ENCODE measurements at regions not wholly inside any gene's neighbourhood (a gene's known extent, or its start where the extent isn't known, plus 50 kb on each side); places are given as distances from the start of the nearest gene placed in this dataset.
"Not testable (repeated sequence)": the region's sequence is repeated elsewhere in the genome, so short reads cannot be mapped to it uniquely, and the experiment has no call there.

GRCh38 chr6:68237205-68237604, 397.9 kb upstream of the ADGRB3 start:
- no peak for DNase-seq

GRCh38 chr6:68235326-68235784, 399.7 kb upstream of the ADGRB3 start:
- DNase-seq, result no peak

GRCh38 chr6:68233623-68234022, 401.5 kb upstream of the ADGRB3 start:
- DNase-seq, result no peak

DNA sequence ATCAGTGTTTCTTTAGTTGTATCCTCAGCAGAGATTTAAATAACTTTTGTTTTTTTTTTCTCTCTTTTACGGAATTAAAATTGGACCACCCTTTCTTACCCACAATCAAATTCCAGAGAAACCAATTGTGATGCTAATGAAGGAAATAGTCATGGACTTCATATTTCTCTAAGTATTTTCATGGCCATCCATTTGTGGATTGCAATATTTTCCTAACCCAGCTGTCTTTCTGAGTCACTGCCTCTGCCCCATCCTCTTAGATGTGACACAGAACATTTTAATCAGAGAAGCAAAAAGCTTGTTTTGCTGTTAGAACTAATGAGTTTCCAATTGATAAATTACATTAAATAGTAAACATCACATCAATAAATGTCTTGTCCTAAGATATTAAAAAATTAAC, 405.5 kb upstream of the ADGRB3 start:
- DNase-seq, result no peak

DNA sequence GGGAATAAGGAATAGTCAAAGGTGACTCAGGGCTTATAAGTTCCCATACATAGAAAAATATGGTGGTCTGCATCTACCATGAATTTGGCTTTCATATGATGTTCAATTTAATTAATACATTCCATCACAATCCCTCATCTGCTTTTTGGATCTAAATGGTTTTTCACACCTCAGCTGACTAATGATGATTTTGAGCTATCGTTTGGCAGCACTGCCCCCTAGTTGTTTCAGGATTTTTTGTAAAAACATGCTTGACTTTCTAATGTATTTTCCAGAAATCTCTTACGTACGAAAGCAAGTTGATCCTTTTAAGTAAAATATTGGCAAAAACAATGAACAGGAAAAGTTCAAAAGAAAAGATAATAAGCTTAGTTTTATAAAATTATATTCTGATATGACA, 408.6 kb upstream of the ADGRB3 start:
- DNase-seq, result no peak

DNA sequence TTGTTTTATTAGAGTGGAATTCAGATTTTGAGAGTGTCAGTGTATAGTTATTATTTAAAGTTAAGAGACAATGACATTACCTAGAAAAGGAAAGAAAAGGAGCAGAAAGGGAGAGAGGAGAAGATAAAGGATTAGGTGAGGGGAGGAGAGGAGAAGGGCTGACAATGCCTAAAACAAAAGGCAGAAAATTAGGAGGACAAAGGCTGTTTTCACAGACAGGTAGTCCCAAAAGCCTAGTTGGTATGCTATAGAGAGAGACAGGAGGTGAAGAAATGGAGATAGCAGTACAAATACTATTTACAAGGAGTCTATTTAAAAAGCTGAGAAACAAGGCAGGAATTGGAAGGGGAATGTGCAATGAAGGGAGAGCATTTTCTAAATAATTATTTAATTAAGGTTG, 409.4 kb upstream of the ADGRB3 start:
- no peak for DNase-seq

DNA sequence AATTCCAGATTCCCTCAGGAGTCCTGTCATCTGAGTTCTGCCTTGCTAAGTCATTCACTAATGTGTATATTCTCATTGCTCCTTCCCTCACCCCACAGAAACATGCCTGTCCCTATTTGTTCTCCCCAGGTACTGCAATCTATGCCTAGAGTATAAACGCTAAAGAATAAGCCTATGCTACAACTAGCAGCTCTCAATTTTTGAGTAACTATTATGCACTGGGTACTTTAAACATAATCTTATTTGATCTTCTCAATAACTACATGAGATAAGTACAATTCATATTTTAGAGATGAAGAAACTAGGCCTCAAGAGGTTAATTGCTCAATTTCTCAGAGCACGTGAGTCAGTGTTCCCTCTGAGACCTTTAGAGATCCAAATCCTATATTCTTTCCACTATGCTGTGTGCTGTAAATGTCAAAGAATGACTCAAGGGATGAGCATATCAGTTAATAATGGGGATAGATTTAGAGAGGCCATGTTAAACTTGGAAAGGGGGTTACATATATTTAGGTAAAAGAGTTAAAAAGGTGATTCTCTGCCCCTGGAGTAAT, 423.8 kb upstream of the ADGRB3 start:
- DNase-seq, result no peak

- DNase-seq, result not testable (repeated sequence)
These were observed 427.5 kb upstream of the ADGRB3 start for GRCh38 chr6:68207612-68208011.

DNA sequence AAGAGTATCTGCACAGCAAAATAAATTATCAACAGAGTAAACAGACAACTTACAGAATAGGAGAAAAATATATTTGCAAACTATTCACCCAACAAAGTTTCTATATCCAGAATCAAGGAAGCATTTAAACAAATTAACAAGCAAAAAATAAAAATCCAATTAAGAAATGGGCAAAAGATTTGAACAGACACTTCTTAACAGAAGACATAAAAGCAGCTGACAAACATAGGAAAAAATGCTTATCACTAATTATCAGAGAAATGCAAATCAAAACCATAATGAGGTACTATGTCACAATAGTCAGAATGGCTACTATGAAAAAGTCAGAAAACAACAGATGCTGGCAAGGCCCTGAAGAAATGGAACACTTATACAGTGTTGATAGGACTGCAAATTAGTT, 434.2 kb upstream of the ADGRB3 start:
- DNase-seq, result no peak

DNA sequence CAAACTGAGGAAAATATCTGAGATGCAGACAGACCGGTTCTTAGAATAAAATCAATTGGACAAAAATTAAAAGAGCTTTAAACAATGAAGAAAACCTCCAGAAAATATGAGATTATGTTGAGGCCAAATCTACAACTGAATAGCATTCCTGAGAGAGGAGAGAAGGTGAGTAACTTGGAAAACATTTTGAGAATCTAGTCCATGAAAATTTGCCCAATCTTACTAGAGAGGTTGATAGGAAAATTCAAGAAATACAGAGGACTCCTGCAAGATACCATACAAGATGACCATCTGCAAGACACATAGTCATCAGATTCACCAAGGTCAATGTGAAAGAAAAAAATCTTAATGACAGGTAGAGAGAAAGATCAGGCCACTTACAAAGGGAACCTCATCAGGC, 437.7 kb upstream of the ADGRB3 start:
- DNase-seq, result no peak

GRCh38 chr6:68196645-68197044, 438.4 kb upstream of the ADGRB3 start:
- no peak for DNase-seq

DNA sequence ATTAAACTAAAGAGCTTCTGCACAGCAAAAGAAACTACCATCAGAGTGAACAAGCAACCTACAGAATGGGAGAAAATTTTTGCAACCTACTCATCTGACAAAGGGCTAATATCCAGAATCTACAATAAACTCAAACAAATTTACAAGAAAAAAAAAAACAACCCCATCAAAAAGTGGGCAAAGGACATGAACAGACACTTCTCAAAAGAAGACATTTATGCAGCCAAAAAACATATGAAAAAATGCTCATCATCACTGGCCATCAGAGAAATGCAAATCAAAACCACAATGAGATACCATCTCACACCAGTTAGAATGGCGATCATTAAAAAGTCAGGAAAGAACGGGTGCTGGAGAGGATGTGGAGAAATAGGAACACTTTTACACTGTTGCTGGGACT, 439.3 kb upstream of the ADGRB3 start:
- not testable (repeated sequence) for DNase-seq

DNA sequence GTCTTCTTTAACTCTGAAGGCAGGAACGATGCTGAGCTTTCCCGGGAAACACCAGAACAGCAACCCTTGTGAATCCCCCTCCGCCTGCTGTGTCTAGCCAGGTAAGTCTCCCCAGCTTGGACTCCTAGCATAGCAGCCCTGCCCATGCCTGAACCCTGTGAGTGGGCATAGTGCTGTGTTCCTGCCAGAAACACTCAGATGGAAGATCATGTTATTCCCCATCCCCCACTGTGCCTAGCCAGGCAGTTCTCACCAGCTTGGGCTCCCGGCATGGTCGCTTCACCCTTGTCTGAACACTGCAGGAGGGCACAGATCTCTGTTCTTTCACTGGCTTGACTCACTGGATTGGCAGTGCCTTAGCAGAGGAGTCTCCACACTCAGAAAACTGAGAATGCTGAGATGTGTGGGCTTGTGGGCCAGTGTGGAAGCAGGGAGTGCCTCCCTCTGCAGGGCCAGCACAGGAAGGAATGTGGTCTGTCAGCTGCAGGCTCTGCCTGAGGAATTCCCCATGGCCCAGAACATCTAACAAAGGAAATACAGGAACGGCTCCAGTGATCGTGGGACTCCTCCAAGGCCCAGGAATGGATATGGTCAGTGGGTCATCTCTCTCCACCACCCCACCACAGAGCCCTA, 440.1 kb upstream of the ADGRB3 start:
- DNase-seq, result no peak

DNA sequence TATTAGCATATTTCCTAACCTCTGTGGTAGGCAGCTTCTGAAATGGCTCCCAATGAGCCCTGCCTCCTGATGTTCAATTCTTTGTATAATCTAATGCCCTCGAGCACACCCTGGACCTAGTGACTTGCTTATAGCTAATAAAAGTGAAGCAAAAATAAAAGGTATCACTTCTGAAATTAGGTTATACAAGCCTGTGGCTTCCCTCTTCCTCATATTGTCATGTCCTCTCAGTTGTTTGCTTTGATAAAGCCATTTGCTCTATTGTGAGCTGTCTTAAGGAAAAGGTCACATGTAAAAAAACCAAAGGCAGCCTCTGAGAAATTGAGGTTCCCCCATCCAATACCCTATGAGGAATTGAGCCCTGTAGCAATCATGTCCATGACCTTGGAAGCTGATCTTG, 442.1 kb upstream of the ADGRB3 start:
- DNase-seq, result no peak

- no peak for DNase-seq
These were observed 445.8 kb upstream of the ADGRB3 start for GRCh38 chr6:68189217-68189815.

DNA sequence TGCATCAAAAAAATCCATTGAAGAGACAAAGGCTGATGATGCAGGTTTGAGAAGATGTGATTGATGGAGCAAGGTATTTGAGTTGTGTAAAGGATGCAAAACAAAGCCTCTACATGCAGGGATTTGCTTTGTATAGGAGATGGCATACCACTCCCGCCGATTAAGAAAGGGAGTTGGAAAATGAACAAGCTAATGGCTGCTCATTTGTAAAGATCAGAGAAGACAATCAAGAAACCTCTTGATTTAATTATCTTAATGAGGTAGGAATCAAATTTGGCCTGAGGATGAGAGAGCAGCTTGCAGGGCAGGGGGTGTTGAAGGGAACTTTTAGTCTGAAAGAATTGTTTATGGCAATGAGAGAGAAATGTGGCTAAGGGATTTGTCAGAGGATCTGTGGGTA, 448.2 kb upstream of the ADGRB3 start:
- no peak for DNase-seq

GRCh38 chr6:68182386-68182785, 452.7 kb upstream of the ADGRB3 start:
- DNase-seq, result no peak

GRCh38 chr6:68181027-68181426, 454.1 kb upstream of the ADGRB3 start:
- not testable (repeated sequence) for DNase-seq

DNA sequence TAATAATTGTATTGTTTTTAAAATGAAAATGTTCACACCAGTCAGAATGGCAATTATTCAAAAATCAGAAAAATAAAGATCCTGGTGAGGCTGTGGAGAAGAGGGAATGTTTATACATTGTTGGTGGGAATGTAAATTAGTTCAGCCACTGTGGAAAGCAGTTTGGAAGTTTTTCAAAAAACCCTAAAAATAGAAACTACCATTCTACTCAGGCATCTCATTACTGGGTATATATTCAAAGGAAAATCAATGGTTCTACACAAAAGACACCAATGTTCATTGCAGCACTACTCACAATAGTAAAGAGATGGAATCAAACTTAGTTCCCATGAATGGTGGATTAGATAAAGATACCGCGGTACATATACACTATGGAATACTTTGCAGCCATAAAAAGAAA, 461.5 kb upstream of the ADGRB3 start:
- no peak for DNase-seq

GRCh38 chr6:68169922-68170321, 465.2 kb upstream of the ADGRB3 start:
- no peak for DNase-seq

GRCh38 chr6:68167604-68168003, 467.5 kb upstream of the ADGRB3 start:
- DNase-seq, result no peak

- not testable (repeated sequence) for DNase-seq
These were observed 474.3 kb upstream of the ADGRB3 start for GRCh38 chr6:68160812-68161211.

GRCh38 chr6:68160348-68160747, 474.7 kb upstream of the ADGRB3 start:
- DNase-seq, result no peak

DNA sequence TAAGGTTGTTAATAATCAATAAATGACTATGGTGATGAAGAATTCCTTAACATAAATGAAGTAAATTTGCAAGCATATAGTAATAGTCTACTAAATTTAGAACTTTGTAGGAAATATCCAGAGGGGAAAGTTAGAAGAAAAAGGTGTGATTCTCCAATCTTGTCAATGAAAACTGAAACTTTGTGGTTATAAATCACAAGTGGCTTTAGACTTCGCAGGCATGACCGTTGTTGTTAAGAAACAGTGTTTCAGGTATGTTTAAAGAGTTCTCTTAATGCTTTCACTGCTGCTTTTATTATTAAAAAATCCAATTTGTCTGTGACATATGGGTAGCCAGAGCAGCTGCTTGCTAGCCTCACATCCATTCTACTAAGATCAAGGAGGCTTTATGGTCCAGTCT, 475.6 kb upstream of the ADGRB3 start:
- DNase-seq, result no peak
